ENCODE measurements at regions not wholly inside any gene's neighbourhood (a gene's known extent, or its start where the extent isn't known, plus 50 kb on each side); places are given as distances from the start of the nearest gene placed in this dataset.

DNA sequence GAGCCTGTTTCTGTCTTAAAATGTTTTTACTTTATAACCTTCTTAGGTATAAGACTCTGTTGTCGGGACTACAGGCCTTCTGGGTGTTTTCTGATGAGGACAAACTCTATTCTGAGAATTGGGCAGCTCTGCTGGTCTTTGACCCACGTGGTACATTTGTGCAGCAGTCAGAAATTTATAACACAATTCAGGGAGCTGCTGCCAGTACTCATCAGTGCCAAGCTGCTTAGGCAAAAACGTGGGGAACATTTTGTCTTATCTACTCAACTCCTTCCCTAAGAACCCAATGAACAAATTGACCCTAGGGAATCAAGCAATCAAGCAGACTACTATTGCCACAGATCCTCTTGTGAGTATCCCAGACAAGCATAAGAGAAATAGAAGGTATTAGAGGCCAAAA is 180.7 kb upstream of the PDZRN3 start:
- intact Hi-C loops (cut with DNase I; ENCODE audit: low total_unique reads) = no loop called here
- no peak overlapping the region for H3K4me3 ChIP-seq
- no peaks in the 10 kb centered on the region for H3K9me3 ChIP-seq
- no peaks in the 10 kb centered on the region for H3K36me3 ChIP-seq
- peak; percentile 45 for TF ChIP-seq EP300 (IDR thresholded peaks at IDR 0.05)
- peak in 2 of 3 donors; percentile 22 to 60 for TF ChIP-seq POLR2AphosphoS5 (IDR thresholded peaks at IDR 0.05)
- TF ChIP-seq POLR2A (IDR thresholded peaks at IDR 0.05) = no peak
- TF ChIP-seq, protein P1, sequence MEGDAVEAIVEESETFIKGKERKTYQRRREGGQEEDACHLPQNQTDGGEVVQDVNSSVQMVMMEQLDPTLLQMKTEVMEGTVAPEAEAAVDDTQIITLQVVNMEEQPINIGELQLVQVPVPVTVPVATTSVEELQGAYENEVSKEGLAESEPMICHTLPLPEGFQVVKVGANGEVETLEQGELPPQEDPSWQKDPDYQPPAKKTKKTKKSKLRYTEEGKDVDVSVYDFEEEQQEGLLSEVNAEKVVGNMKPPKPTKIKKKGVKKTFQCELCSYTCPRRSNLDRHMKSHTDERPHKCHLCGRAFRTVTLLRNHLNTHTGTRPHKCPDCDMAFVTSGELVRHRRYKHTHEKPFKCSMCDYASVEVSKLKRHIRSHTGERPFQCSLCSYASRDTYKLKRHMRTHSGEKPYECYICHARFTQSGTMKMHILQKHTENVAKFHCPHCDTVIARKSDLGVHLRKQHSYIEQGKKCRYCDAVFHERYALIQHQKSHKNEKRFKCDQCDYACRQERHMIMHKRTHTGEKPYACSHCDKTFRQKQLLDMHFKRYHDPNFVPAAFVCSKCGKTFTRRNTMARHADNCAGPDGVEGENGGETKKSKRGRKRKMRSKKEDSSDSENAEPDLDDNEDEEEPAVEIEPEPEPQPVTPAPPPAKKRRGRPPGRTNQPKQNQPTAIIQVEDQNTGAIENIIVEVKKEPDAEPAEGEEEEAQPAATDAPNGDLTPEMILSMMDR (IDR thresholded peaks at IDR 0.05) = no peak
- no peak for DNase-seq
- H3K27me3 ChIP-seq = no peaks in the 10 kb centered on the region
- WGBS, 5 donors = 28 to 51% (median 47%) methylated on average over 3 of the region's 3 CpGs
- H3K27ac ChIP-seq = peak overlapping the region in 2 of 5 donors; percentile 25 to 69
- H3K4me1 ChIP-seq = peaks cover 0 to 9% (median 0%) of the 10 kb centered on the region in 4 donors

DNA sequence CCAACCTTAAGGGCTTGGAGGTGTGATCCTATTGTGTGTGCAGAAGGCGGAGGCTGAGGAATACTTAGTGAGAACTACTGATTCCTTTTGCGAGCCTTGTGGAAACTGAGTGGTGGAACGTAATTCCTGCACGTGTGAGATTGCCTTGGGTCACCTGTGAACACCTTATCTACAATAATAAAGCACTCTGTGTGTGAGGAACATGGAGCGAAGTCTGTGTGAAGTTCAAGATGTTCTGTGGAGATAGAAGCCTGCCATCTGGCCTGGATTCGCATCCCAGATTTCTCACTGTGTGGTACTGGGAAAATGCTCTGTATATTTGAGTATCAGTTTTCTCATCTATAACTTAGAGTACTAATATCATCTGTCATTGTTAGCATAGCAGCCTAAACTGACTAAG is 179.5 kb upstream of the PDZRN3 start:
- peak overlapping the region in 1 of 5 donors; percentile 69 for H3K27ac ChIP-seq
- H3K4me1 ChIP-seq = peaks cover 0 to 3% (median 0%) of the 10 kb centered on the region in 4 donors
- WGBS, 5 donors = 65 to 92% (median 86%) methylated on average over 6 of the region's 6 CpGs
- no peaks in the 10 kb centered on the region for H3K9me3 ChIP-seq
- H3K36me3 ChIP-seq = no peaks in the 10 kb centered on the region
- H3K4me3 ChIP-seq = no peak overlapping the region
- H3K27me3 ChIP-seq = no peaks in the 10 kb centered on the region
- TF ChIP-seq POLR2AphosphoS5 (IDR thresholded peaks at IDR 0.05) (no peak), POLR2A (IDR thresholded peaks at IDR 0.05) (no peak), EP300 (IDR thresholded peaks at IDR 0.05) (no peak)
- TF ChIP-seq, protein P1 (IDR thresholded peaks at IDR 0.05) = no peak
- peak in 1 of 2 donors; percentile 27 for DNase-seq
- intact Hi-C loops (cut with DNase I; ENCODE audit: low total_unique reads) = no loop called here

DNA sequence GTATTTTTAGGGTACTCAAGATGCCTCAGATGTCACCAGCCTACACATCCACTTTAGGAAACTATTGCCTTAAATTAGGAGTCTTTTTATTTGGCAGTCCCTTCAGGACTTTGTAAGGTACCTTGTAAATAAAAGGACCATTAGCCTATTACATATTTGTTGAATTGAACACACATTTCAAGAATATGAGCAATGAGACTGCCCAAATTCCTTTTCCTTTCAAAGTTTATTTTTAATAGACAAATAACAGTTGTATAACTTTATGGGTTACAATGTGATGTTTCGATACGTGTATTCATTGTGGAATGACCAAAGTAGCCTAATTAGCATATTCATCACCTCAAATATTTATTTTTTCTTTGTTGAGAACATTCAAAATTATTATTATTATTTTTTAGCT is 176.7 kb upstream of the PDZRN3 start:
- 76 to 93% (median 92%) methylated on average over 2 of the region's 2 CpGs for WGBS, 5 donors
- no peaks in the 10 kb centered on the region for H3K27me3 ChIP-seq
- H3K36me3 ChIP-seq = no peaks in the 10 kb centered on the region
- H3K4me1 ChIP-seq = peaks cover 0 to 3% (median 1%) of the 10 kb centered on the region in 4 donors
- no peak overlapping the region for H3K4me3 ChIP-seq
- H3K27ac ChIP-seq = no peak overlapping the region
- no peak for DNase-seq
- intact Hi-C loops (cut with DNase I; ENCODE audit: low total_unique reads) = no loop called here
- TF ChIP-seq POLR2AphosphoS5 (IDR thresholded peaks at IDR 0.05) = no peak
- no peak for TF ChIP-seq EP300 (IDR thresholded peaks at IDR 0.05)
- TF ChIP-seq POLR2A (IDR thresholded peaks at IDR 0.05) = no peak
- TF ChIP-seq, protein P1 (IDR thresholded peaks at IDR 0.05) = no peak
- H3K9me3 ChIP-seq = peaks cover 0 to 4% (median 0%) of the 10 kb centered on the region in 4 donors

DNA sequence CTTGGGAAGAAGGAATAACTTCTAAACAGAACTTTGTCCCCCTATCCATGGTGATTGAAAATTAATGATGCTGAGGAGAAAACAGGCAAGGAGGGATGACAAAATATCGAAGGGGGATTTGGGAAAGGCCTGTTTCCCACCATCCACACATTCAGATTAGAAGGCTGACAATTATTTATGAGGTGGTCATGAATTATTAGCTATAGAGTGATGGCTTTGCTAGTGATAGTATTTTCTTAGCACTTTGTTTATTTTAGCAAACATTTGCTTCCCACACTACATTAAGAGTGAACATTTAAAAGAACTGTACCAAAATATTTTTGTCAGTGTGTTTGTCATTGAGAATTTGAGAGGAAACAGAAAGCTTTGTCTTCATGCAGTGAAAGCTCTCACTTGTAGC is 172.6 kb upstream of the PDZRN3 start:
- intact Hi-C loops (cut with DNase I; ENCODE audit: low total_unique reads) = no loop called here
- DNase-seq = no peak
- H3K4me3 ChIP-seq = no peak overlapping the region

More for the DNA sequence above, 172.6 kb upstream of the PDZRN3 start:
- 45 to 66% (median 59%) methylated on average over 1 of the region's 1 CpG for WGBS, 5 donors
- TF ChIP-seq EP300 (IDR thresholded peaks at IDR 0.05) = no peak
- TF ChIP-seq, protein P1 (IDR thresholded peaks at IDR 0.05) = no peak
- no peak for TF ChIP-seq POLR2A (IDR thresholded peaks at IDR 0.05)
- no peak for TF ChIP-seq POLR2AphosphoS5 (IDR thresholded peaks at IDR 0.05)
- Histone ChIP-seq H3K27ac (no peak overlapping the region), H3K36me3 (no peaks in the 10 kb centered on the region), H3K4me1 (peaks cover 0 to 7% (median 2%) of the 10 kb centered on the region in 4 donors), H3K9me3 (peaks cover 0 to 4% (median 0%) of the 10 kb centered on the region in 4 donors), H3K27me3 (no peaks in the 10 kb centered on the region)

Data from stomach (tissue), 8 donors.